Gastroesophageal sphincter (tissue), 3 donors: ENCODE measurements at regions not wholly inside any gene's neighbourhood (a gene's known extent, or its start where the extent isn't known, plus 50 kb on each side); places are given as distances from the start of the nearest gene placed in this dataset.

Experiments used
- CTCF ChIP-seq, 4 experiments: fragments of 200-600 bp in 2 of 4; fragments of 450-650 bp in 2 of 4; sonication (generic) in 1 of 4; IDR thresholded peaks; one replicate each; pipeline ENCODE4 v1.5.1; 2017 to 2019; ENCODE audit warnings: antibody characterized with exemption in 4 of 4, mild to moderate bottlenecking in 2 of 4, moderate library complexity in 2 of 4
- EP300 ChIP-seq: sonication (generic); formaldehyde crosslinking; IDR thresholded peaks from one replicate; pipeline ENCODE4 v1.6.1; 2017; ENCODE audit warnings: antibody characterized with exemption, mild to moderate bottlenecking
- POLR2A ChIP-seq, 2 donors: fragments of 450-650 bp; IDR thresholded peaks; one replicate each; pipeline ENCODE4 v1.6.1; 2017; ENCODE audit warnings: antibody characterized with exemption in 2 of 2, mild to moderate bottlenecking in 2 of 2, moderate library complexity in 1 of 2

GRCh38 chr5:74529101-74529500 lies 111.4 kb downstream of the ENC1 start:
- TF ChIP-seq POLR2A (IDR thresholded peaks at IDR 0.05) (no peak), CTCF (IDR thresholded peaks at IDR 0.05) (no peak), EP300 (no peak)
